HepG2 (cell line): ENCODE measurements at regions not wholly inside any gene's neighbourhood (a gene's known extent, or its start where the extent isn't known, plus 50 kb on each side); places are given as distances from the start of the nearest gene placed in this dataset.

Experiments
- CENPX ChIP-seq: sonication (generic); formaldehyde crosslinking; IDR thresholded peaks from 2 replicates; pipeline ENCODE4 v1.9.0; 2021; ENCODE audit warnings: mild to moderate bottlenecking, missing genetic modification reagents, moderate library complexity
- CREB1 ChIP-seq, 2 experiments: fragments of 450-650 bp in 1 of 2; IDR thresholded peaks; 2 replicates each; pipeline ENCODE4 v1.6.1; 2016 to 2017; ENCODE audit warnings: control low read depth in 1 of 2, mild to moderate bottlenecking in 1 of 2, missing compliant biosample characterization in 1 of 2, missing genetic modification characterization in 1 of 2
- CSRNP1 ChIP-seq: sonication (generic); formaldehyde crosslinking; IDR thresholded peaks from 2 replicates; pipeline ENCODE4 v1.8.1; 2023; ENCODE audit warnings: mild to moderate bottlenecking, missing genetic modification reagents
- EHMT2 ChIP-seq: fragments of 200-600 bp; sonication (generic); IDR thresholded peaks from 2 replicates; pipeline ENCODE4 v1.7.0; 2017; ENCODE audit warnings: antibody characterized with exemption, low read depth, low read length, borderline replicate concordance
- ETV6 ChIP-seq: sonication (generic); formaldehyde crosslinking; conservative IDR thresholded peaks from 2 replicates; pipeline ENCODE4 v1.4.0; 2020; ENCODE audit warnings: missing genetic modification reagents
- FOXA1 ChIP-seq, 2 experiments: fragments of 450-650 bp in 1 of 2; sonication (generic) in 1 of 2; formaldehyde crosslinking in 1 of 2; IDR thresholded peaks; 2 replicates each; pipeline versions ENCODE4 v1.4.0 to v1.6.1; 2016 to 2020; ENCODE audit warnings: missing genetic modification reagents in 1 of 2
- HCFC1 ChIP-seq: fragments of 150-350 bp; IDR thresholded peaks from 2 replicates; pipeline ENCODE4 v1.6.1; 2014; ENCODE audit warnings: low read depth, low read length
- HNF4A ChIP-seq: sonication (generic); formaldehyde crosslinking; IDR thresholded peaks from 2 replicates; pipeline ENCODE4 v1.4.0; 2020; ENCODE audit warnings: missing genetic modification reagents
- HNRNPH1 ChIP-seq: fragments of 200-400 bp; formaldehyde crosslinking; optimal IDR thresholded peaks from 2 replicates; pipeline ENCODE3; 2017; ENCODE audit warnings: mild to moderate bottlenecking, low read depth, low read length
- KAT8 ChIP-seq: IDR thresholded peaks from 2 replicates; pipeline ENCODE4 v1.6.1; 2016; ENCODE audit warnings: missing genetic modification reagents, missing compliant biosample characterization
- MNT ChIP-seq: fragments of 450-650 bp; IDR thresholded peaks from 2 replicates; pipeline ENCODE4 v1.6.1; 2016
- POGZ ChIP-seq: sonication (generic); formaldehyde crosslinking; IDR thresholded peaks from 2 replicates; pipeline ENCODE4 v1.4.0; 2020; ENCODE audit warnings: mild to moderate bottlenecking, missing genetic modification reagents
- RAD51 ChIP-seq: fragments of 450-650 bp; IDR thresholded peaks from 2 replicates; pipeline ENCODE4 v1.6.1; 2016; ENCODE audit warnings: borderline replicate concordance
- RCOR2 ChIP-seq: IDR thresholded peaks from 2 replicates; pipeline ENCODE4 v1.6.1; 2016; ENCODE audit warnings: missing biosample characterization, missing genetic modification reagents
- REL ChIP-seq: sonication (generic); formaldehyde crosslinking; conservative IDR thresholded peaks from 2 replicates; pipeline ENCODE4 v1.8.0; 2022; ENCODE audit warnings: mild to moderate bottlenecking, missing genetic modification reagents, moderate library complexity
- SALL2 ChIP-seq: sonication (generic); formaldehyde crosslinking; IDR thresholded peaks from 2 replicates; pipeline ENCODE4 v1.8.1; 2023; ENCODE audit warnings: mild to moderate bottlenecking, missing genetic modification reagents, inconsistent platforms
- SIN3B ChIP-seq: fragments of 150-350 bp; IDR thresholded peaks from 2 replicates; pipeline ENCODE4 v1.6.1; 2014; ENCODE audit warnings: low read length
- SP1 ChIP-seq, 2 experiments: fragments of 450-650 bp in 1 of 2; sonication (generic) in 1 of 2; formaldehyde crosslinking in 1 of 2; IDR thresholded peaks; 2 replicates each; pipeline versions ENCODE4 v1.4.0 to v1.6.1; 2016 to 2020; ENCODE audit warnings: missing genetic modification reagents in 1 of 2
- TMF1 ChIP-seq: sonication (generic); formaldehyde crosslinking; IDR thresholded peaks from 2 replicates; pipeline ENCODE4 v1.8.1; 2022; ENCODE audit warnings: low read depth, missing genetic modification reagents
- ZBTB25 ChIP-seq: IDR thresholded peaks from 2 replicates; pipeline ENCODE4 v1.6.1; 2018; ENCODE audit warnings: missing genetic modification reagents
- ZFP36L1 ChIP-seq: sonication (generic); formaldehyde crosslinking; IDR thresholded peaks from 2 replicates; pipeline ENCODE4 v1.8.0; 2022; ENCODE audit warnings: mild to moderate bottlenecking, missing genetic modification reagents, moderate library complexity
- ZMYM3 ChIP-seq: sonication (generic); formaldehyde crosslinking; IDR thresholded peaks from 2 replicates; pipeline ENCODE4 v1.5.1; 2020; ENCODE audit warnings: mild to moderate bottlenecking, missing genetic modification reagents
- ZNF501 ChIP-seq: sonication (generic); formaldehyde crosslinking; IDR thresholded peaks from 2 replicates; pipeline ENCODE4 v1.5.1; 2020; ENCODE audit warnings: mild to moderate bottlenecking, moderate library complexity, missing genetic modification reagents
- ZNF737 ChIP-seq: sonication (generic); formaldehyde crosslinking; IDR thresholded peaks from 2 replicates; pipeline ENCODE4 v1.5.0; 2020; ENCODE audit warnings: missing genetic modification reagents, mild to moderate bottlenecking, borderline replicate concordance
- ZNF772 ChIP-seq: sonication (generic); formaldehyde crosslinking; IDR thresholded peaks from 2 replicates; pipeline ENCODE4 v1.5.0; 2020; ENCODE audit warnings: mild to moderate bottlenecking, missing genetic modification reagents
- ZNF788 ChIP-seq: sonication (generic); formaldehyde crosslinking; IDR thresholded peaks from 2 replicates; pipeline ENCODE4 v1.5.0; 2020; ENCODE audit warnings: mild to moderate bottlenecking, missing genetic modification reagents, borderline replicate concordance
- ZNF891 ChIP-seq: sonication (generic); formaldehyde crosslinking; IDR thresholded peaks from 2 replicates; pipeline ENCODE4 v1.5.0; 2020; ENCODE audit warnings: mild to moderate bottlenecking, missing genetic modification reagents
- ZSCAN20 ChIP-seq: sonication (generic); formaldehyde crosslinking; IDR thresholded peaks from 2 replicates; pipeline ENCODE4 v1.4.0; 2020; ENCODE audit warnings: missing genetic modification reagents, mild to moderate bottlenecking, borderline replicate concordance

- TF ChIP-seq ZNF772 (CRISPR knock-in tag) (no peak), ZSCAN20 (CRISPR knock-in tag) (no peak), CENPX (CRISPR knock-in tag) (no peak), RAD51 (no peak), SIN3B (no peak), ZNF501 (CRISPR knock-in tag) (no peak), ETV6 (CRISPR knock-in tag) (no peak), RCOR2 (no peak), KAT8 (CRISPR knock-in tag) (peak; percentile 23; the same call in 1 of the 2 replicates), ZBTB25 (CRISPR knock-in tag) (0 out of 2 replicates have a peak, but pooled peaks have one; percentile 14), REL (peak; percentile 45; the same call in 1 of the 2 replicates), ZNF737 (CRISPR knock-in tag) (no peak), HCFC1 (no peak), ZFP36L1 (CRISPR knock-in tag) (0 out of 2 replicates have a peak, but pooled peaks have one; percentile 54), HNF4A (CRISPR knock-in tag) (peak; percentile 28; the same call in 1 of the 2 replicates), HNRNPH1 (no peak), TMF1 (CRISPR knock-in tag) (no peak), ZMYM3 (no peak), CSRNP1 (CRISPR knock-in tag) (no peak), MNT (no peak), FOXA1 (IDR thresholded peaks at IDR 0.05) (no peak), FOXA1 (CRISPR knock-in tag; IDR thresholded peaks at IDR 0.05) (peak; percentile 86), ZNF891 (CRISPR knock-in tag) (no peak), SALL2 (no peak; the same call in 1 of the 2 replicates), EHMT2 (no peak), SP1 (IDR thresholded peaks at IDR 0.05) (no peak), SP1 (CRISPR knock-in tag; IDR thresholded peaks at IDR 0.05) (no peak), ZNF788 (peak; percentile 22; the same call in 1 of the 2 replicates), CREB1 (IDR thresholded peaks at IDR 0.05) (no peak), CREB1 (CRISPR knock-in tag; IDR thresholded peaks at IDR 0.05) (no peak), POGZ (CRISPR knock-in tag) (no peak)
Measured at GRCh38 chr7:434891-435629, 84.6 kb downstream of the PDGFA start (continued).
